Uterus (tissue), 3 donors: ENCODE measurements at regions not wholly inside any gene's neighbourhood (a gene's known extent, or its start where the extent isn't known, plus 50 kb on each side); places are given as distances from the start of the nearest gene placed in this dataset.

Experiments
- DNase-seq, 2 donors: peaks; one replicate each; pipeline ENCODE4 v3.0.0-alpha.2; 2019 to 2020
- H3K27ac ChIP-seq, 2 donors: fragments of 200-600 bp; sonication (generic); 1 replicate in 1 of 2; 2 replicates in 1 of 2; pipeline ENCODE4 v1.5.1; 2016 to 2018
- H3K27me3 ChIP-seq, 2 donors: fragments of 200-600 bp; sonication (generic); one replicate each; pipeline ENCODE4 v1.5.1; 2018 to 2019; ENCODE audit warnings: control low read depth in 1 of 2
- H3K36me3 ChIP-seq, 2 donors: fragments of 200-600 bp; sonication (generic); one replicate each; pipeline ENCODE4 v1.5.1; 2019; ENCODE audit warnings: control low read depth in 1 of 2
- H3K4me1 ChIP-seq, 2 donors: fragments of 200-600 bp; sonication (generic); one replicate each; pipeline ENCODE4 v1.5.1; 2018 to 2019; ENCODE audit warnings: control low read depth in 1 of 2
- H3K4me3 ChIP-seq, 2 donors: fragments of 200-600 bp; sonication (generic); 1 replicate in 1 of 2; 2 replicates in 1 of 2; pipeline ENCODE4 v1.5.1; 2018 to 2019; ENCODE audit warnings: mild to moderate bottlenecking in 1 of 2
- H3K9me3 ChIP-seq, 2 donors: fragments of 200-600 bp; sonication (generic); one replicate each; pipeline ENCODE4 v1.5.1; 2019; ENCODE audit warnings: control low read depth in 1 of 2
- POLR2A ChIP-seq, 2 donors: fragments of 450-650 bp; IDR thresholded peaks; one replicate each; pipeline ENCODE4 v1.6.1; 2016; ENCODE audit warnings: antibody characterized with exemption in 2 of 2, mild to moderate bottlenecking in 1 of 2, moderate library complexity in 1 of 2
- intact Hi-C: fragments of 100-400 bp; cut with DNase I; formaldehyde crosslinking; loops from one replicate; pipeline ENCODE4 v1.15.1; 2023; ENCODE audit warnings: low total_unique reads
- TF ChIP-seq, protein P1 (sequence below), 4 experiments: fragments of 200-600 bp in 2 of 4; fragments of 450-650 bp in 2 of 4; sonication (generic) in 2 of 4; IDR thresholded peaks; one replicate each; pipeline ENCODE4 v1.5.1; 2016 to 2019; ENCODE audit warnings: antibody characterized with exemption in 4 of 4, mild to moderate bottlenecking in 2 of 4, moderate library complexity in 1 of 4
- donor health status: DM: yes; HTN: yes; CAD: no.

GRCh38 chr22:47780281-47780875, 1017.9 kb downstream of the TBC1D22A start:
- intact Hi-C loops: no loop called here

DNA sequence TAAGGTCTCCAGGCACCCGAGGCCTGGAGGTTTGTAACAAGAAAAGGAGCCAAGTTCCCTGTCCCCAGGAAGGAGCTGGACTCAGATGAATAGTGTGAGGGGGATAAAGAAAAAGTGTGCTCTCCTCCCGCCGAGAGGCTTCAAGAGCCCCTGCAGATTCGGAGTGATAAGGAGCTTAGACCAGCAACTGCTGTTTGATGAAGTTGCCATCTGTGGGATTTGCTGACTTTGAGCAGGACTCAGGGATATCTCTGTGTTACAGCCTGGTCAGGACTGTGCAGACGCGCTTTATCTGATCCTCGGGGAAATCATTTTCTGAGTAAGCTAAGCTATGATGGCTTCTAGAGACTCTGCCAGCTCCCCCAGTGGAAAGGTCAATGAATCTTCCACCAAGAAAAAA, 1017.0 kb downstream of the TBC1D22A start:
- no peaks in the 10 kb centered on the region for H3K36me3 ChIP-seq
- H3K27me3 ChIP-seq: no peaks in the 10 kb centered on the region
- TF ChIP-seq, protein P1, sequence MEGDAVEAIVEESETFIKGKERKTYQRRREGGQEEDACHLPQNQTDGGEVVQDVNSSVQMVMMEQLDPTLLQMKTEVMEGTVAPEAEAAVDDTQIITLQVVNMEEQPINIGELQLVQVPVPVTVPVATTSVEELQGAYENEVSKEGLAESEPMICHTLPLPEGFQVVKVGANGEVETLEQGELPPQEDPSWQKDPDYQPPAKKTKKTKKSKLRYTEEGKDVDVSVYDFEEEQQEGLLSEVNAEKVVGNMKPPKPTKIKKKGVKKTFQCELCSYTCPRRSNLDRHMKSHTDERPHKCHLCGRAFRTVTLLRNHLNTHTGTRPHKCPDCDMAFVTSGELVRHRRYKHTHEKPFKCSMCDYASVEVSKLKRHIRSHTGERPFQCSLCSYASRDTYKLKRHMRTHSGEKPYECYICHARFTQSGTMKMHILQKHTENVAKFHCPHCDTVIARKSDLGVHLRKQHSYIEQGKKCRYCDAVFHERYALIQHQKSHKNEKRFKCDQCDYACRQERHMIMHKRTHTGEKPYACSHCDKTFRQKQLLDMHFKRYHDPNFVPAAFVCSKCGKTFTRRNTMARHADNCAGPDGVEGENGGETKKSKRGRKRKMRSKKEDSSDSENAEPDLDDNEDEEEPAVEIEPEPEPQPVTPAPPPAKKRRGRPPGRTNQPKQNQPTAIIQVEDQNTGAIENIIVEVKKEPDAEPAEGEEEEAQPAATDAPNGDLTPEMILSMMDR (IDR thresholded peaks at IDR 0.05): no peak
- no peak for TF ChIP-seq POLR2A (IDR thresholded peaks at IDR 0.05)
- intact Hi-C loops: no loop called here
- H3K4me1 ChIP-seq: no peaks in the 10 kb centered on the region
- no peak overlapping the region for H3K27ac ChIP-seq
- no peak overlapping the region for H3K4me3 ChIP-seq
- DNase-seq: no peak
- no peaks in the 10 kb centered on the region for H3K9me3 ChIP-seq

More at GRCh38 chr22:47780281-47780875, 1017.9 kb downstream of the TBC1D22A start:
- no peak overlapping the region for H3K27ac ChIP-seq
- H3K27me3 ChIP-seq: no peaks in the 10 kb centered on the region
- H3K9me3 ChIP-seq: no peaks in the 10 kb centered on the region
- no peak for TF ChIP-seq POLR2A (IDR thresholded peaks at IDR 0.05)
- TF ChIP-seq, protein P1 (IDR thresholded peaks at IDR 0.05): no peak
- no peak overlapping the region for H3K4me3 ChIP-seq
- no peaks in the 10 kb centered on the region for H3K36me3 ChIP-seq
- DNase-seq: no peak
- no peaks in the 10 kb centered on the region for H3K4me1 ChIP-seq

DNA sequence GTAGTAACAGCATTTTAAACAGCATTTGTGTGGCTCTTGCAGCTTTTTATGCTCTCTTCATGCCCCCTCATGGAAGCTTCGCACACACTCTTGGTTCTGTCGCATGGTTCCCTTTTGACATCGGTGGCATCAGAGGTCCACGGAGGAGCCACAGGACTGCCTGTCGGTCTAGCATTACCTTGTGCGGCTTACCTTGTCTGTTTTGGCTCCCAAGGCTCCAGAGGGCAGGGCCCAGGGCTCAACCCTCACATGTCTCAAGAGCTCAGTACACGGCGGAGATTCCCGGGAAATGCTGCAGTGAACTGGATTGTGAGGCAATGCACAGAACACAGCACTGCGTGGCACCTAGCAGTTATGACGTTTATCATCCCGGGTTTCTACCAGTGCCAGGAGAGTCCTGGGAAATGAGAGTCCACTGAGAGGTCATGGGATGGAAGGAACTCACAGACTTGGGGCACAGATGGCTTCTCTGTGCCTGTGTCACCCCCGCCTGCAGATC, 1015.8 kb downstream of the TBC1D22A start:
- Histone ChIP-seq H3K4me3 (no peak overlapping the region), H3K4me1 (no peaks in the 10 kb centered on the region), H3K27ac (no peak overlapping the region), H3K27me3 (no peaks in the 10 kb centered on the region), H3K36me3 (no peaks in the 10 kb centered on the region), H3K9me3 (no peaks in the 10 kb centered on the region)
- intact Hi-C loops: no loop called here
- DNase-seq: no peak
- TF ChIP-seq, protein P1 (IDR thresholded peaks at IDR 0.05): no peak
- no peak for TF ChIP-seq POLR2A (IDR thresholded peaks at IDR 0.05)

- TF ChIP-seq POLR2A (IDR thresholded peaks at IDR 0.05): no peak
- TF ChIP-seq, protein P1 (IDR thresholded peaks at IDR 0.05): no peak
- no peaks in the 10 kb centered on the region for H3K4me1 ChIP-seq
- no peaks in the 10 kb centered on the region for H3K27me3 ChIP-seq
- H3K27ac ChIP-seq: no peak overlapping the region
- no peaks in the 10 kb centered on the region for H3K36me3 ChIP-seq
- no peaks in the 10 kb centered on the region for H3K9me3 ChIP-seq
- intact Hi-C loops: no loop called here
- DNase-seq: no peak
- no peak overlapping the region for H3K4me3 ChIP-seq
These were observed 1015.0 kb downstream of the TBC1D22A start for GRCh38 chr22:47777426-47777825.

DNA sequence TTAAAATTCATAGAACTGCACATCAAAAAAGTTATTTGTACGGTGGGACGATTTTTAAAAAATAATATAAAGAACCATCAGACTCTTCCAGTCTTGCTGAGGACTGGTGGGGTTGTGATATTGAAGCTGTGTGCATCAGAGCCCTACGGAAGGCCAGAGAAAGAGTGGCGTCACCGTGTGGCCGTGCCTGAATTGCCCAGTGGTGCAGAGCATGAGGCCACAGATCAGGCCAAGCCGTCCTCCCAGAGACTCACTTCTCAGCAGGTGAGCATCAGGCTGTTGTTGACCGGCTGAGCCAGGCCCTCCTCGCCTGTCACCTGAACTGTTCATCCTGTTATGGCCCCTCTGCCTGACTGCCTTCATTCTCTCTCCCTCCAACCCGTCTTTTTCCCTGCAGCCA, 1013.9 kb downstream of the TBC1D22A start:
- H3K4me1 ChIP-seq: no peaks in the 10 kb centered on the region
- H3K4me3 ChIP-seq: no peak overlapping the region
- H3K27me3 ChIP-seq: no peaks in the 10 kb centered on the region
- no peaks in the 10 kb centered on the region for H3K36me3 ChIP-seq
- no peaks in the 10 kb centered on the region for H3K9me3 ChIP-seq
- TF ChIP-seq POLR2A (IDR thresholded peaks at IDR 0.05): no peak
- TF ChIP-seq, protein P1 (IDR thresholded peaks at IDR 0.05): no peak
- no peak overlapping the region for H3K27ac ChIP-seq
- DNase-seq: no peak
- intact Hi-C loops: no loop called here
